K562 (cell line): ENCODE measurements at regions not wholly inside any gene's neighbourhood (a gene's known extent, or its start where the extent isn't known, plus 50 kb on each side); places are given as distances from the start of the nearest gene placed in this dataset.

ENCODE experiments used
- DMBX1 ChIP-seq: fragments of 250-450 bp; sonication (Bioruptor Pico); IDR thresholded peaks from 2 replicates; pipeline ENCODE4 v1.8.0; 2022; ENCODE audit warnings: inconsistent platforms, mild to moderate bottlenecking, moderate library complexity, borderline replicate concordance
- FIP1L1 ChIP-seq: fragments of 200-400 bp; formaldehyde crosslinking; IDR thresholded peaks from 2 replicates; pipeline ENCODE4 v1.6.1; 2018; ENCODE audit warnings: mild to moderate bottlenecking, low read depth, low read length; ENCODE audit not compliant: poor library complexity, severe bottlenecking
- GTF2A2 ChIP-seq: IDR thresholded peaks from 2 replicates; pipeline ENCODE4 v1.6.1; 2016; ENCODE audit warnings: mild to moderate bottlenecking, missing genetic modification characterization, missing compliant biosample characterization
- NRF1 ChIP-seq, 2 experiments: fragments of 450-650 bp; IDR thresholded peaks in 1 of 2; conservative IDR thresholded peaks in 1 of 2; 2 replicates each; pipeline ENCODE4 v1.6.1; 2014; ENCODE audit warnings: mild to moderate bottlenecking in 2 of 2
- RHOXF2B ChIP-seq: fragments of 250-450 bp; sonication (Bioruptor Pico); conservative IDR thresholded peaks from 2 replicates; pipeline ENCODE4 v1.5.1; 2021
- SMAD1 ChIP-seq: fragments of 150-350 bp; IDR thresholded peaks from 2 replicates; pipeline ENCODE4 v1.6.1; 2014; ENCODE audit warnings: low read length, low read depth; ENCODE audit not compliant: partially characterized antibody
- TAF7 ChIP-seq: fragments of 450-650 bp; IDR thresholded peaks from 2 replicates; pipeline ENCODE4 v1.6.1; 2016; ENCODE audit warnings: missing genetic modification characterization, missing compliant biosample characterization
- XRCC4 ChIP-seq: IDR thresholded peaks from one replicate; pipeline ENCODE4 v1.6.1; 2011; ENCODE audit not compliant: insufficient read depth, insufficient read length; ENCODE audit errors: extremely low read depth
- ZBTB17 ChIP-seq: fragments of 450-650 bp; formaldehyde crosslinking; IDR thresholded peaks from 2 replicates; pipeline ENCODE4 v1.4.0; 2020; ENCODE audit warnings: mild to moderate bottlenecking
- ZC3H11A ChIP-seq: IDR thresholded peaks from 2 replicates; pipeline ENCODE4 v1.6.1; 2012; ENCODE audit warnings: low read depth, low read length, improper control_type of control experiment
- ZFP1 ChIP-seq: fragments of 450-650 bp; formaldehyde crosslinking; IDR thresholded peaks from 2 replicates; pipeline ENCODE4 v1.4.0; 2020; ENCODE audit warnings: mild to moderate bottlenecking, mixed read lengths
- ZKSCAN3 ChIP-seq: fragments of 250-450 bp; sonication (Bioruptor Pico); IDR thresholded peaks from 2 replicates; pipeline ENCODE4 v1.4.0; 2020
- ZNF23 ChIP-seq: fragments of 250-450 bp; sonication (Bioruptor Pico); IDR thresholded peaks from 2 replicates; pipeline ENCODE4 v1.4.0; 2020; ENCODE audit warnings: mild to moderate bottlenecking
- ZNF239 ChIP-seq: fragments of 250-450 bp; sonication (Bioruptor Pico); IDR thresholded peaks from 2 replicates; pipeline ENCODE4 v1.4.0; 2020; ENCODE audit warnings: mild to moderate bottlenecking
- TF ChIP-seq, protein P1 (sequence below): fragments of 200-600 bp; sonication (generic); IDR thresholded peaks from one replicate; pipeline ENCODE4 v1.6.1; 2012; ENCODE audit warnings: mild to moderate bottlenecking, low read depth, low read length, inconsistent platforms
- TF ChIP-seq, protein P2 (sequence below): fragments of 450-650 bp; IDR thresholded peaks from one replicate; pipeline ENCODE4 v1.6.1; 2018; ENCODE audit warnings: mild to moderate bottlenecking, moderate library complexity; ENCODE audit not compliant: partially characterized antibody
- TF ChIP-seq, protein P3 (sequence below): fragments of 450-650 bp; conservative IDR thresholded peaks from 2 replicates; pipeline ENCODE4 v1.6.1; 2016; ENCODE audit warnings: missing genetic modification characterization, low read depth, mild to moderate bottlenecking, missing compliant biosample characterization, moderate library complexity

DNA sequence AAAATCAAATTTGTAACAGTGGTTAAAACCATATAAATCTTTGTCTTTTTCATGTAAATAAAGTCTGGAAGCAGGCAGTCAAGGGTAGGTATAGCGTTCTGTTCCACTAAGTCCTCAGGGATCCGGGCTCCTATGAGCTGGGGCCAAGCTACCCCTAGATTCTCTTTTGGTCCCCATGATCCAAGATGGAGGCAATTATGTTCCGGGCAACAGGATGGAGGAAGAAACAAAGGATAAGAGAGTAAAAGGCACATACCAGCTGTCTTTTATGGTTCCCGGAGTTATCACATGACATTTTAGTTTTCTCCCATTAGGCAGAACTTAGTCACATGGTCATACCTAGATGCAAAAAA is 224.4 kb upstream of the NFE2L3 start (continued):
- peak; percentile 74; the same call in 1 of the 2 replicates for TF ChIP-seq ZKSCAN3 (CRISPR knock-in tag)
- peak; percentile 82 for TF ChIP-seq ZNF239 (CRISPR knock-in tag)
- TF ChIP-seq, protein P1, sequence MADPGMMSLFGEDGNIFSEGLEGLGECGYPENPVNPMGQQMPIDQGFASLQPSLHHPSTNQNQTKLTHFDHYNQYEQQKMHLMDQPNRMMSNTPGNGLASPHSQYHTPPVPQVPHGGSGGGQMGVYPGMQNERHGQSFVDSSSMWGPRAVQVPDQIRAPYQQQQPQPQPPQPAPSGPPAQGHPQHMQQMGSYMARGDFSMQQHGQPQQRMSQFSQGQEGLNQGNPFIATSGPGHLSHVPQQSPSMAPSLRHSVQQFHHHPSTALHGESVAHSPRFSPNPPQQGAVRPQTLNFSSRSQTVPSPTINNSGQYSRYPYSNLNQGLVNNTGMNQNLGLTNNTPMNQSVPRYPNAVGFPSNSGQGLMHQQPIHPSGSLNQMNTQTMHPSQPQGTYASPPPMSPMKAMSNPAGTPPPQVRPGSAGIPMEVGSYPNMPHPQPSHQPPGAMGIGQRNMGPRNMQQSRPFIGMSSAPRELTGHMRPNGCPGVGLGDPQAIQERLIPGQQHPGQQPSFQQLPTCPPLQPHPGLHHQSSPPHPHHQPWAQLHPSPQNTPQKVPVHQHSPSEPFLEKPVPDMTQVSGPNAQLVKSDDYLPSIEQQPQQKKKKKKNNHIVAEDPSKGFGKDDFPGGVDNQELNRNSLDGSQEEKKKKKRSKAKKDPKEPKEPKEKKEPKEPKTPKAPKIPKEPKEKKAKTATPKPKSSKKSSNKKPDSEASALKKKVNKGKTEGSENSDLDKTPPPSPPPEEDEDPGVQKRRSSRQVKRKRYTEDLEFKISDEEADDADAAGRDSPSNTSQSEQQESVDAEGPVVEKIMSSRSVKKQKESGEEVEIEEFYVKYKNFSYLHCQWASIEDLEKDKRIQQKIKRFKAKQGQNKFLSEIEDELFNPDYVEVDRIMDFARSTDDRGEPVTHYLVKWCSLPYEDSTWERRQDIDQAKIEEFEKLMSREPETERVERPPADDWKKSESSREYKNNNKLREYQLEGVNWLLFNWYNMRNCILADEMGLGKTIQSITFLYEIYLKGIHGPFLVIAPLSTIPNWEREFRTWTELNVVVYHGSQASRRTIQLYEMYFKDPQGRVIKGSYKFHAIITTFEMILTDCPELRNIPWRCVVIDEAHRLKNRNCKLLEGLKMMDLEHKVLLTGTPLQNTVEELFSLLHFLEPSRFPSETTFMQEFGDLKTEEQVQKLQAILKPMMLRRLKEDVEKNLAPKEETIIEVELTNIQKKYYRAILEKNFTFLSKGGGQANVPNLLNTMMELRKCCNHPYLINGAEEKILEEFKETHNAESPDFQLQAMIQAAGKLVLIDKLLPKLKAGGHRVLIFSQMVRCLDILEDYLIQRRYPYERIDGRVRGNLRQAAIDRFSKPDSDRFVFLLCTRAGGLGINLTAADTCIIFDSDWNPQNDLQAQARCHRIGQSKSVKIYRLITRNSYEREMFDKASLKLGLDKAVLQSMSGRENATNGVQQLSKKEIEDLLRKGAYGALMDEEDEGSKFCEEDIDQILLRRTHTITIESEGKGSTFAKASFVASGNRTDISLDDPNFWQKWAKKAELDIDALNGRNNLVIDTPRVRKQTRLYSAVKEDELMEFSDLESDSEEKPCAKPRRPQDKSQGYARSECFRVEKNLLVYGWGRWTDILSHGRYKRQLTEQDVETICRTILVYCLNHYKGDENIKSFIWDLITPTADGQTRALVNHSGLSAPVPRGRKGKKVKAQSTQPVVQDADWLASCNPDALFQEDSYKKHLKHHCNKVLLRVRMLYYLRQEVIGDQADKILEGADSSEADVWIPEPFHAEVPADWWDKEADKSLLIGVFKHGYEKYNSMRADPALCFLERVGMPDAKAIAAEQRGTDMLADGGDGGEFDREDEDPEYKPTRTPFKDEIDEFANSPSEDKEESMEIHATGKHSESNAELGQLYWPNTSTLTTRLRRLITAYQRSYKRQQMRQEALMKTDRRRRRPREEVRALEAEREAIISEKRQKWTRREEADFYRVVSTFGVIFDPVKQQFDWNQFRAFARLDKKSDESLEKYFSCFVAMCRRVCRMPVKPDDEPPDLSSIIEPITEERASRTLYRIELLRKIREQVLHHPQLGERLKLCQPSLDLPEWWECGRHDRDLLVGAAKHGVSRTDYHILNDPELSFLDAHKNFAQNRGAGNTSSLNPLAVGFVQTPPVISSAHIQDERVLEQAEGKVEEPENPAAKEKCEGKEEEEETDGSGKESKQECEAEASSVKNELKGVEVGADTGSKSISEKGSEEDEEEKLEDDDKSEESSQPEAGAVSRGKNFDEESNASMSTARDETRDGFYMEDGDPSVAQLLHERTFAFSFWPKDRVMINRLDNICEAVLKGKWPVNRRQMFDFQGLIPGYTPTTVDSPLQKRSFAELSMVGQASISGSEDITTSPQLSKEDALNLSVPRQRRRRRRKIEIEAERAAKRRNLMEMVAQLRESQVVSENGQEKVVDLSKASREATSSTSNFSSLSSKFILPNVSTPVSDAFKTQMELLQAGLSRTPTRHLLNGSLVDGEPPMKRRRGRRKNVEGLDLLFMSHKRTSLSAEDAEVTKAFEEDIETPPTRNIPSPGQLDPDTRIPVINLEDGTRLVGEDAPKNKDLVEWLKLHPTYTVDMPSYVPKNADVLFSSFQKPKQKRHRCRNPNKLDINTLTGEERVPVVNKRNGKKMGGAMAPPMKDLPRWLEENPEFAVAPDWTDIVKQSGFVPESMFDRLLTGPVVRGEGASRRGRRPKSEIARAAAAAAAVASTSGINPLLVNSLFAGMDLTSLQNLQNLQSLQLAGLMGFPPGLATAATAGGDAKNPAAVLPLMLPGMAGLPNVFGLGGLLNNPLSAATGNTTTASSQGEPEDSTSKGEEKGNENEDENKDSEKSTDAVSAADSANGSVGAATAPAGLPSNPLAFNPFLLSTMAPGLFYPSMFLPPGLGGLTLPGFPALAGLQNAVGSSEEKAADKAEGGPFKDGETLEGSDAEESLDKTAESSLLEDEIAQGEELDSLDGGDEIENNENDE: no peak
- peak; percentile 98 for TF ChIP-seq DMBX1 (CRISPR knock-in tag)
- TF ChIP-seq, protein P2, sequence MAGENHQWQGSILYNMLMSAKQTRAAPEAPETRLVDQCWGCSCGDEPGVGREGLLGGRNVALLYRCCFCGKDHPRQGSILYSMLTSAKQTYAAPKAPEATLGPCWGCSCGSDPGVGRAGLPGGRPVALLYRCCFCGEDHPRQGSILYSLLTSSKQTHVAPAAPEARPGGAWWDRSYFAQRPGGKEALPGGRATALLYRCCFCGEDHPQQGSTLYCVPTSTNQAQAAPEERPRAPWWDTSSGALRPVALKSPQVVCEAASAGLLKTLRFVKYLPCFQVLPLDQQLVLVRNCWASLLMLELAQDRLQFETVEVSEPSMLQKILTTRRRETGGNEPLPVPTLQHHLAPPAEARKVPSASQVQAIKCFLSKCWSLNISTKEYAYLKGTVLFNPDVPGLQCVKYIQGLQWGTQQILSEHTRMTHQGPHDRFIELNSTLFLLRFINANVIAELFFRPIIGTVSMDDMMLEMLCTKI: no peak
- no peak for TF ChIP-seq ZC3H11A
- TF ChIP-seq ZFP1 (CRISPR knock-in tag): peak; percentile 28; the same call in 1 of the 2 replicates
- TF ChIP-seq RHOXF2B: peak; percentile 76; the same call in 1 of the 2 replicates
- TF ChIP-seq, protein P3, sequence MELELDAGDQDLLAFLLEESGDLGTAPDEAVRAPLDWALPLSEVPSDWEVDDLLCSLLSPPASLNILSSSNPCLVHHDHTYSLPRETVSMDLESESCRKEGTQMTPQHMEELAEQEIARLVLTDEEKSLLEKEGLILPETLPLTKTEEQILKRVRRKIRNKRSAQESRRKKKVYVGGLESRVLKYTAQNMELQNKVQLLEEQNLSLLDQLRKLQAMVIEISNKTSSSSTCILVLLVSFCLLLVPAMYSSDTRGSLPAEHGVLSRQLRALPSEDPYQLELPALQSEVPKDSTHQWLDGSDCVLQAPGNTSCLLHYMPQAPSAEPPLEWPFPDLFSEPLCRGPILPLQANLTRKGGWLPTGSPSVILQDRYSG: 0 out of 2 replicates have a peak, but pooled peaks have one; percentile 31
- peak; percentile 84 for TF ChIP-seq GTF2A2 (tag)
- TF ChIP-seq TAF7 (tag): 0 out of 2 replicates have a peak, but pooled peaks have one; percentile 42
- no peak for TF ChIP-seq SMAD1
- no peak for TF ChIP-seq NRF1 (conservative IDR thresholded peaks at IDR 0.05 in 1 of 2, IDR thresholded peaks at IDR 0.05 in 1 of 2)
- TF ChIP-seq XRCC4: no peak
- peak; percentile 82; the same call in 1 of the 2 replicates for TF ChIP-seq ZBTB17
- TF ChIP-seq FIP1L1: no peak
- TF ChIP-seq ZNF23 (CRISPR knock-in tag): no peak
